ENCODE measurements at regions not wholly inside any gene's neighbourhood (a gene's known extent, or its start where the extent isn't known, plus 50 kb on each side); places are given as distances from the start of the nearest gene placed in this dataset.
A peak's percentile ranks its signal among the peaks of the same experiment; 100 is the strongest.

DNA sequence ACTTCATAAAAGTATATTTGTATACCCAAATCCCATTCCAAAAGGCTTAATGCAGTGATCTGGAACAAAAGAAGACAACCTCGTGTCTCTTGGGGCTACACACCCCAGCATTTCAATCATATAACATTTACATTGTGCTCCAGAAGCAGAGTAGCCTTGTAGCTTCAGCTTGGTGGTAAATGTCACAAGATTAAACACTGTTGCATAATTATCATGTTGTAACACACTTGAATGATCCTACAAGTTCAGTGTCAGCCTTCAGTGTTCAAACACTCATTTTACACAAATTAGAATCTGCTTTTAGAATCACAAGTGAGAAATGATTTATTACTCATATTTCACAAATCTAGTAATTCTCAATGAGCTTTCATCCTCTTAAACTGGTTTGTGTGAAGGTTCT lies 122.6 kb downstream of the CNTN3 start:
- TF ChIP-seq, protein P1, sequence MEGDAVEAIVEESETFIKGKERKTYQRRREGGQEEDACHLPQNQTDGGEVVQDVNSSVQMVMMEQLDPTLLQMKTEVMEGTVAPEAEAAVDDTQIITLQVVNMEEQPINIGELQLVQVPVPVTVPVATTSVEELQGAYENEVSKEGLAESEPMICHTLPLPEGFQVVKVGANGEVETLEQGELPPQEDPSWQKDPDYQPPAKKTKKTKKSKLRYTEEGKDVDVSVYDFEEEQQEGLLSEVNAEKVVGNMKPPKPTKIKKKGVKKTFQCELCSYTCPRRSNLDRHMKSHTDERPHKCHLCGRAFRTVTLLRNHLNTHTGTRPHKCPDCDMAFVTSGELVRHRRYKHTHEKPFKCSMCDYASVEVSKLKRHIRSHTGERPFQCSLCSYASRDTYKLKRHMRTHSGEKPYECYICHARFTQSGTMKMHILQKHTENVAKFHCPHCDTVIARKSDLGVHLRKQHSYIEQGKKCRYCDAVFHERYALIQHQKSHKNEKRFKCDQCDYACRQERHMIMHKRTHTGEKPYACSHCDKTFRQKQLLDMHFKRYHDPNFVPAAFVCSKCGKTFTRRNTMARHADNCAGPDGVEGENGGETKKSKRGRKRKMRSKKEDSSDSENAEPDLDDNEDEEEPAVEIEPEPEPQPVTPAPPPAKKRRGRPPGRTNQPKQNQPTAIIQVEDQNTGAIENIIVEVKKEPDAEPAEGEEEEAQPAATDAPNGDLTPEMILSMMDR (IDR thresholded peaks at IDR 0.05; ENCODE audit: low read depth, low read length, missing input control), result no peak
- TF ChIP-seq, protein P2, sequence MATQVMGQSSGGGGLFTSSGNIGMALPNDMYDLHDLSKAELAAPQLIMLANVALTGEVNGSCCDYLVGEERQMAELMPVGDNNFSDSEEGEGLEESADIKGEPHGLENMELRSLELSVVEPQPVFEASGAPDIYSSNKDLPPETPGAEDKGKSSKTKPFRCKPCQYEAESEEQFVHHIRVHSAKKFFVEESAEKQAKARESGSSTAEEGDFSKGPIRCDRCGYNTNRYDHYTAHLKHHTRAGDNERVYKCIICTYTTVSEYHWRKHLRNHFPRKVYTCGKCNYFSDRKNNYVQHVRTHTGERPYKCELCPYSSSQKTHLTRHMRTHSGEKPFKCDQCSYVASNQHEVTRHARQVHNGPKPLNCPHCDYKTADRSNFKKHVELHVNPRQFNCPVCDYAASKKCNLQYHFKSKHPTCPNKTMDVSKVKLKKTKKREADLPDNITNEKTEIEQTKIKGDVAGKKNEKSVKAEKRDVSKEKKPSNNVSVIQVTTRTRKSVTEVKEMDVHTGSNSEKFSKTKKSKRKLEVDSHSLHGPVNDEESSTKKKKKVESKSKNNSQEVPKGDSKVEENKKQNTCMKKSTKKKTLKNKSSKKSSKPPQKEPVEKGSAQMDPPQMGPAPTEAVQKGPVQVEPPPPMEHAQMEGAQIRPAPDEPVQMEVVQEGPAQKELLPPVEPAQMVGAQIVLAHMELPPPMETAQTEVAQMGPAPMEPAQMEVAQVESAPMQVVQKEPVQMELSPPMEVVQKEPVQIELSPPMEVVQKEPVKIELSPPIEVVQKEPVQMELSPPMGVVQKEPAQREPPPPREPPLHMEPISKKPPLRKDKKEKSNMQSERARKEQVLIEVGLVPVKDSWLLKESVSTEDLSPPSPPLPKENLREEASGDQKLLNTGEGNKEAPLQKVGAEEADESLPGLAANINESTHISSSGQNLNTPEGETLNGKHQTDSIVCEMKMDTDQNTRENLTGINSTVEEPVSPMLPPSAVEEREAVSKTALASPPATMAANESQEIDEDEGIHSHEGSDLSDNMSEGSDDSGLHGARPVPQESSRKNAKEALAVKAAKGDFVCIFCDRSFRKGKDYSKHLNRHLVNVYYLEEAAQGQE (IDR thresholded peaks at IDR 0.05), result no peak
- TF ChIP-seq, protein P3, sequence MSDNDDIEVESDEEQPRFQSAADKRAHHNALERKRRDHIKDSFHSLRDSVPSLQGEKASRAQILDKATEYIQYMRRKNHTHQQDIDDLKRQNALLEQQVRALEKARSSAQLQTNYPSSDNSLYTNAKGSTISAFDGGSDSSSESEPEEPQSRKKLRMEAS (IDR thresholded peaks at IDR 0.05), result no peak
- TF ChIP-seq SP1 (IDR thresholded peaks at IDR 0.05), result no peak
- TF ChIP-seq EGR1 (IDR thresholded peaks at IDR 0.05; ENCODE audit: low read depth in 2 of 2), result no peak
- no peak for TF ChIP-seq GABPA (IDR thresholded peaks at IDR 0.05 in 1 of 2, conservative IDR thresholded peaks at IDR 0.05 in 1 of 2)
- TF ChIP-seq RAD21 (IDR thresholded peaks at IDR 0.05), result peak in 1 of 2 donors; percentile 17
- no peak for TF ChIP-seq YY1 (IDR thresholded peaks at IDR 0.05)
